ENCODE measurements at regions not wholly inside any gene's neighbourhood (a gene's known extent, or its start where the extent isn't known, plus 50 kb on each side); places are given as distances from the start of the nearest gene placed in this dataset.

- peak; percentile 49 for DNase-seq (ENCODE audit: low spot score)
- TF ChIP-seq CTCF (IDR thresholded peaks at IDR 0.05; ENCODE audit: borderline replicate concordance, control extremely low read depth, extremely low read depth, insufficient read depth, missing control alignments) = no peak
- in situ Hi-C loops (cut with MboI; ENCODE audit: low sequenced_read_pairs, unreplicated experiment) = no loop called here
Measured at GRCh38 chr22:25402160-25402500, 162.3 kb upstream of the GRK3 start.

- peak; percentile 11 for DNase-seq (ENCODE audit: low spot score)
- in situ Hi-C loops (cut with MboI; ENCODE audit: low sequenced_read_pairs, unreplicated experiment) = no loop called here
- no peak for TF ChIP-seq CTCF (IDR thresholded peaks at IDR 0.05; ENCODE audit: borderline replicate concordance, control extremely low read depth, extremely low read depth, insufficient read depth, missing control alignments)
Measured at GRCh38 chr22:25402501-25403283, 161.8 kb upstream of the GRK3 start.

- DNase-seq (ENCODE audit: low spot score) = peak; percentile 7
- no peak for TF ChIP-seq CTCF (IDR thresholded peaks at IDR 0.05; ENCODE audit: borderline replicate concordance, control extremely low read depth, extremely low read depth, insufficient read depth, missing control alignments)
- in situ Hi-C loops (cut with MboI; ENCODE audit: low sequenced_read_pairs, unreplicated experiment) = no loop called here
Measured at GRCh38 chr22:25403284-25403810, 161.1 kb upstream of the GRK3 start.

- no peak for TF ChIP-seq CTCF (IDR thresholded peaks at IDR 0.05; ENCODE audit: borderline replicate concordance, control extremely low read depth, extremely low read depth, insufficient read depth, missing control alignments)
- peak; percentile 59 for DNase-seq (ENCODE audit: low spot score)
- in situ Hi-C loops (cut with MboI; ENCODE audit: low sequenced_read_pairs, unreplicated experiment) = no loop called here
Measured at GRCh38 chr22:25403811-25404471, 160.5 kb upstream of the GRK3 start.

GRCh38 chr22:25404556-25404927, 159.9 kb upstream of the GRK3 start:
- peak; percentile 33 for DNase-seq (ENCODE audit: low spot score)
- TF ChIP-seq CTCF (IDR thresholded peaks at IDR 0.05; ENCODE audit: borderline replicate concordance, control extremely low read depth, extremely low read depth, insufficient read depth, missing control alignments) = no peak
- in situ Hi-C loops (cut with MboI; ENCODE audit: low sequenced_read_pairs, unreplicated experiment) = no loop called here

- in situ Hi-C loops (cut with MboI; ENCODE audit: low sequenced_read_pairs, unreplicated experiment) = no loop called here
- no peak for TF ChIP-seq CTCF (IDR thresholded peaks at IDR 0.05; ENCODE audit: borderline replicate concordance, control extremely low read depth, extremely low read depth, insufficient read depth, missing control alignments)
- peak; percentile 91 for DNase-seq (ENCODE audit: low spot score)
Measured at GRCh38 chr22:25404928-25405816, 159.3 kb upstream of the GRK3 start.
